Kasumi-1 (cell line): ENCODE measurements at regions not wholly inside any gene's neighbourhood (a gene's known extent, or its start where the extent isn't known, plus 50 kb on each side); places are given as distances from the start of the nearest gene placed in this dataset.
"Not testable (repeated sequence)": the region's sequence is repeated elsewhere in the genome, so short reads cannot be mapped to it uniquely, and the experiment has no call there.

Source experiments
- DNase-seq, 2 experiments: peaks; one replicate each; lab custom pipeline; 2025; lab: John Stamatoyannopoulos, UW

DNA sequence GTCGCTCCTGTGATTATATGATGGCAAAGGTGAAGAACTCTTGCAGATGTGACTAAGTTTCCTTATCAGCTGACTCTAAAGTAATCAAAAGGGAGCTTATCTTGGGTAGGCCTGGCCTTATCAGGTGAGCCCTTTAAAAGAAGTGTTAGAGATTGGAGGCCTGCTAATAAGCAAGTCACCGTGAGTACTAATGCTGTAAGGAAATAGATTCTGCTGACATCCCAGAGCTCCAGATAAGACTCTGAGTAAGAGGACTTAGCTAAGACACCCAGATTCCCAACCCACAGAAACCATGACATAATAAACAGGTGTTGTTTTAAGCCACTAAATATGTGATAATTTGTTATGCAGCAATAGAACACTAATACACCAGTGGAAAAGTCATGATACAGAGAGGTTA is 99.9 kb upstream of the FAM20A start:
- no peak for DNase-seq

DNA sequence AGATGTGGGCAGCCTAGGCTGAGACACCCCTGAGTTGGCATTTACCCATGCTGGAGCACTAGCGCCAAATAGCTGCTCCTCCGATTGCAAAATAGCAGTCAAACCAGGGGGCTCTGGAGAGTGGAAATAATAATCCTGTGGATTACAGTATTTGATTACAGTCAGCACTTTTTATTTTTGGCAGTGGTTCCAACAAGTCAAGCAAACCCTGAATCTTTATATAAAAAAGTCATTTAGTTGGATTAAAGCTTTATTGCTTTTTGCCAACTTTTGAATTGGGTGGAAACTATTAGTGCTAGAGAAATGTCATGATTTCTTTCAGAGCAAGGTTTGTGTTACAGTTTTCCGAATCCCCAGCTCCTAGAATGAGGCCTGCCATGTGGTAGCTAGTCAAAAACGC is 99.3 kb upstream of the FAM20A start:
- DNase-seq = no peak

GRCh38 chr17:68699936-68700335 is 98.8 kb upstream of the FAM20A start:
- DNase-seq = no peak

GRCh38 chr17:68698746-68699145 is 97.6 kb upstream of the FAM20A start:
- peak; percentile 72 to 77 for DNase-seq

GRCh38 chr17:68697850-68698361 is 96.7 kb upstream of the FAM20A start:
- no peak for DNase-seq

DNA sequence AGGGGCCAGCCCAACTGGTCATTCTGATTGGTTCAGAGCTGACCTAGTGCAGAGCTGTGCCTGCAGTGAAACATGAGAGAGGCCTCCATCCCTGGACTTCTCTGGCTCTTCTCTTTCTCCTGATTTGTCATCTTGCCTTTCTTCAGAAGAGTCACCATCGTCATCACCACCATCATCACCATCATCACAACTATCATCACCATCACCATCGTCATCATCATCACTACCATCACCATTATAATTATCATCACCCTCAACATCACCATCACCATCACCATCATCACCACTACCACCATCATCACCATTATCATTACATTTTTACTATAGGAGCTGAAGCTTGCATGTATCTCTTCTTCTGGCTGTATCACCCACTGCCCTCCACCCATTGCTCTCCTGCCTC is 94.5 kb upstream of the FAM20A start:
- DNase-seq = no peak

DNA sequence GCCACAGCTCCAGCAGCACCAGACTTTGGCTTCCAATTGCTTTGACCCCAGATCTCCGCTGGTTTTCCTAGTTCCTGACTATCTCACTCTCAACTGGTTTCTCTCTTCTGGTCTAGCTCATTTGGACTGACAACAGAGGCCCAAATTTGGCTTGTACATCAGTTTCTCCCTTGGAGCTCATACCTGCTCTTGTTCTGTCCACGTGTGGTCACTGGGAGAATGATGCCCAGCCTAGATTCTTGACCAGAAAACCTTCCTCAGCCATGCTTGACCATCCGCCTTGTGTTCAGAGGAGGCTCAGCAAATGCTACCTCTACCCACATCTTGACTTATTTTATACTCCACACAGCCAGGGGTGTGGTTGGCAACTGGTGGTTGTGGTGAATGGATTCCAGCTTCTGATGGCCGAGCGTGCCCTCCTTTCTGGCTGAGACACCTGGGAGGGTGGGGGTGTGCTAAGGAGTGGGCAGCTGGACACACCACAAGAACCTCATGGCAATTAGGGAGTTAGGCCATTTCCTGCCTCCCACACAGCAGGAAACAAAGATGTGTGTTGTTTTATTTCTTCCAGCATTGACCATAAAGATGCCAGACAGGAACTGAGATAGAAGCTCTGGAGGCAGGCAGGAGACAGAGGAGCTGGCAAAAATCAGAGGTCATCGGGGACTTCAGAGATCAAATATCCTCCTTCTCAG is 93.8 kb upstream of the FAM20A start:
- DNase-seq = no peak

GRCh38 chr17:68693896-68694295 is 92.7 kb upstream of the FAM20A start:
- DNase-seq = no peak

DNA sequence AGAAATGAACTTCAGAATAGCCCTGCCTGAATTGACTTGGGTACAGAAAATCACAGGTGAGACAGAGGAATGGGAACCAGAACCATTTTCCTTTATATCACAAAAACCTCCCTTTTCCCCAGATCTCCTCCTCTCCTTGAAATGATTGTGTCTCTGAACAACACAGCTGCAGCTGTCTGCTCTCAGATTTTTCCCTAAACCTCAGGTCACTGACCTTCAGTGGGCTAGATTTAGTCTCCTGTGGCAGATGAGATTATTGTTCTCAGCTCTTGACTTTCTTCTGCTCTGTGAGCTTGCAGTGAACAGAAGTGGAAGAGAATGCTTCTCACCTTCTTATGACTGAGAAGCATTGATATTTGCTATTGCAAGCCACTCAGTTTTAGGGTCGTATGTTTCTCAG is 92.3 kb upstream of the FAM20A start:
- no peak for DNase-seq

DNA sequence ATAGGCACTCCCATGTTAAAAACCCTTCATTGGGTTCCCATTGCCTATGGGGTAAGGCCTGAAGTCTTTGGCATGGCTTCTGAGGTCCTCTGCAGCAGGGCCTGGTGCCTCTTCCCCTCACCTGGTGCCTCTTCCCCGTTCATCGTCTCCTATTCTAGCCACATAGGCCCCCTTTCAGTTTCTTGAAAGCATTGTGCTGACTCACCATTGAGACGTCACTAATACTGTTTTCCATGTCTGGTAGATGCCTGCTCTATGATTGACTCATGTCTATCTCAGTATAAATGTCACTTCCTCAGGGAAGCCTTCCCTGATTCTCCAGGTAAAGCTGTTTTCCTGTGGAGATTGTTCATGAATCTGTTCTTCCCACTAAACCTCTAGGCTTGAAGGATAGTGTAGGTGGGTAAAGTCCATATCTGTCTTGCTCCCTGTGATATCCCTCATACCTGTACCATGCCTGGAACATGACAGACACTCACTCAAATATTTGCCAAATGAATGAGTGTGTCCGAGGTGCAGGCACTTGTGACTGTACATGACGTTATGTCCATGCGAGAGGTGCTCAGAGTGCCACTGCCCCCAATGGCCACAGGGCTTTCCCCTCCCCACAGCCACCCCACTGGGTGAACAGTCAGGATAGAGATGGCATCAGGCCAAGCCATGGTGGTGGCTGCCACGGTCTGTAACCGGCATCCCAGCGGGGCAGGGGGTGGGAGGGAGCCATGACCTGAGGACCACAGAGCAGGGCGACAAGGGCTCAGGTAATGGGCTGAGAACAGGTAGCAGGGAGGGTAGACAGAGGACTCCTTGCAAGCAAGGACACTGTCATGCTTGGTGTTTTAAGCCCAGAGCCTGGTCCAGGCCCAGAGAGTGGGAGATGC is 85.2 kb upstream of the FAM20A start:
- no peak for DNase-seq

- no peak for DNase-seq
These were observed 83.8 kb upstream of the FAM20A start for GRCh38 chr17:68684949-68685357.

DNA sequence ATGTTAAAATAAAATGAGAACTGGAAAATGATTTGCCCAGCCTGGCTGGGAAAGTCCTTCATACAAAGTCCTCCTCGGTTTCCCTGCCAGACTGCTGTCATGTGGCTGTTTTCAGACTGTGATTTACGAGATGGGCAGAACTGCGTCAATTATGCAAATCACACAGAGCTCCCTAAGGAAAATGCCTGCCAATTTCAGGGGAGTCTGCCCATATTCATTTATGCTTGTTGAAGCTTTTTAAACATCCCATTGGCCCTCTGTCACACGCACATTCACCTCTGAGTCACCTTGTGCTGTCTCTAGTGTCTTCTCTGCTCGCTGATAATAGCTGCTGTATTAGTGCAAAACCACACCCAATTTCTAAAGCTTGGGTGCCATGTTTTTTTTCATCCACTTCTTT is 81.7 kb upstream of the FAM20A start:
- DNase-seq = no peak

- no peak for DNase-seq
These were observed 78.7 kb upstream of the FAM20A start for GRCh38 chr17:68679882-68680281.

DNA sequence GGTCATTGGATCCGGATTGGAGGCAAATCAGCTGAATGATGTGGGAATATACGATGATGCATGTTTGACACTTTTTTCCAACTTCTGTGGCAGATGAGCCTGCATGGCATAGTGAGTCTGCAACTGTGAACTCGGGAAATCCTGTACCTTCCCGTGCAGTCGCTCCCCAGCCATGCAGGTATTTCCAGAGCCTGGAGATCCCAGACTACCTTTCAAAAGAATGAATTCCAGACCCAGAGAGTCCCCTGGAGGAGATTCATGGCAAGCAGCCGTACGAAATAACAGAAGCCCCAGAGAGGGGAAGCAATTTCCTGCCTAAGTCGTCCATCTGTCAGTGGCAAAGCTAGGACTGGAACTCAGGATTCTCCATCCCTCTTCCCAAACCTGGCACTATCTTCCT is 75.7 kb upstream of the FAM20A start:
- DNase-seq = no peak

- DNase-seq = no peak
These were observed 74.6 kb upstream of the FAM20A start for GRCh38 chr17:68675723-68676122.

DNA sequence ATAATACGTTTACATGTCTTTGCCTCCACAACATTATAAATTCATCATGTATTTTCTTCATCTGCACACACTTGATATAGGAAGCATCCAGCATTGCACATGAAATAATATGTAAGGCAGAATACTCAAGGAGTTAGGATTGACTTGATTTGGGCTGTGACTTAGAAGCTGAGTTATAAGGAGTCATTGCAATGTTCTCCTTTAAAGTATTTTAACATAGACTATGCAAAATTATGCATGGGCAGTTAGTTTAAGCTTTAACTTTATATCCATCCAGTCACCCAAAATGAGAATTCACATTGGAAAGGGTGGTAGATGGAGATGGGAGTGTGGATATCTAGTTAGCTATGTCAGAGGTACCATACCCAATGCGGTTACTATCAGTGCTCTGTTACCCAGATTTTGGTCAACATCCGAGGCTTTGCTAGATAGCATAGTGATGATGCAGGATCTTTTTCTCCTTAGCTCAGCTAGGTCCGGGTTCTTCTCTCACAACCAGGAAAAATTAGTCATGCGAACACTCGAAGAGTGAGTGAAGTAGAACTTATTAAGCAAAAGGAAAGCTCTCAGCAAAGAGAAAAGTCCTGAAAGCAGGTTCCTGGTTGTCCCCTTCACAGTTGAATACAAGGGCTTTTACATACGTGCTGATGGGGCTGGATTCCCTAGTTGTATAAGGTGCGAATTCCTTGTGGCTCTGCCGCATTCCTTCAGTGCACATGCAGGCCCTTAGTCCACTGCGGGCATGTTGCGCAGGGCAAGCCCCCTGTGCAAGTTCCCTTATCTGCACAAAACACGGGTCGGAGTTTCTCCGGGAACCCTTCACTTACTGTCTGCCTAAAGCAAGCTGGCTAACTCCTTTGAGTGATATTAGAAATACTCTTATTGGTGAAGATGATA is 73.1 kb upstream of the FAM20A start:
- no peak for DNase-seq

- DNase-seq = no peak
These were observed 70.0 kb upstream of the FAM20A start for GRCh38 chr17:68670967-68671693.

- not testable (repeated sequence) for DNase-seq
These were observed 65.3 kb upstream of the FAM20A start for GRCh38 chr17:68666438-68666837.

DNA sequence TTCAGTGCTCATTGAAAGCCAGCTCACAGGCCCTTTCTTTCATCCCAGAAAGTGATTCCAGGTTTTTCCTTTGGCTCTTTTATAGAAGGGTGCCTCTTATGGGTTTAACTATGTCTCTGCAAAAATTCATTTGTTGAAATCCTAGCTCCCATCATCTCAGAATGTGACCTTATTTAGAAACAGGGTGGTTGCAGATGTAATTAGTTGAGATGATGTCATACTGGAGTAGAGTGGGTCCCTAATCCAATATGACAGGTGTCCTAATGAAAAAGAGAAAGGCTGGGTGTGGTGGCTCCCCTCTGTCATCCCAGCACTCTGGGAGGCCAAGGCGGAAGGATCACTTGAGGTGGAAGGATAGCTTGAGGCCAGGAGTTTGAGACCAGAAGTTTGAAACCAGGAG is 64.2 kb upstream of the FAM20A start:
- no peak for DNase-seq

DNA sequence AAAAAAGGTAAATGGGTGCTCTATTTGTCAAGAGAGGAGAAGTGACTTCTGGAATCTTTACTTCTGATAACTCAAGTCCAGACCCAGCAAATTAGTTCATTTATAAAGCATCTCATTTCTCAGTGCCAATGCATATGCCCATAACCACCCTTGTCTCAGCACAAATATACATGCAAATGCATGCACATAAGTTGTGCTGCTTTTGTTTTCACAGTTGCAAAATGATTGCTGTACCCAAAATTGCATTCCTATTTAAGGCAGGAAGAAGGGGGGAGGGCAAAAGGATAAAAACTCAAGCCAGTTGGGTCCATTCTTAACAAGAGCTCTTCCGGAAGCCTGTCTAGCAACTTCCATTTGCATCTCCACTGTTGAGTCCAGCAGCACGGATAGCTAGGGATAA is 61.3 kb upstream of the FAM20A start:
- DNase-seq = no peak

- no peak for DNase-seq
These were observed 60.9 kb upstream of the FAM20A start for GRCh38 chr17:68662037-68662432.
